GM12873 (cell line): ENCODE measurements at regions not wholly inside any gene's neighbourhood (a gene's known extent, or its start where the extent isn't known, plus 50 kb on each side); places are given as distances from the start of the nearest gene placed in this dataset.

ENCODE experiments used
- TF ChIP-seq, protein P1 (sequence below): IDR thresholded peaks from 2 replicates; pipeline ENCODE4 v1.5.1; 2012; ENCODE audit warnings: low read depth, mild to moderate bottlenecking, moderate library complexity, low read length, control low read depth; ENCODE audit not compliant: insufficient read depth; ENCODE audit errors: missing control alignments

DNA sequence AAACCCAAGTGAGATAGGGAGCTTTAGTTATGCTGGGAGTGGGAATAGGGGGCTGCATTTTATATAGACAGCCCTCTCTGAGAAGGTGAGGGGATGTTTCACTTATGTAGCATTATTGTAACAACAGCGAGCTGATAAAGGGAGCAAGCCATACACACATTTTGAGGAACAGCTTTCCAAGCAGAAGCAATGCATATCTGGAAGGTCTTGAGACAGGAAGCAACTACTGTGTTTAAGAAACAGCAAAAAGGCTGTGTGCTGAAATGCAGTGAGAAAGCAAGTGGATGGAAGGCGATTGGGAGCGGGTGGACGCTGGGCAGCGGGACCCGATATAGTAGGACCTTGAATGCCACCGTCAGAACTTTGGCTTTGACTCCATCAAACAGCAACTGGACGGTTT lies 155.9 kb upstream of the TBL1XR1 start:
- TF ChIP-seq, protein P1, sequence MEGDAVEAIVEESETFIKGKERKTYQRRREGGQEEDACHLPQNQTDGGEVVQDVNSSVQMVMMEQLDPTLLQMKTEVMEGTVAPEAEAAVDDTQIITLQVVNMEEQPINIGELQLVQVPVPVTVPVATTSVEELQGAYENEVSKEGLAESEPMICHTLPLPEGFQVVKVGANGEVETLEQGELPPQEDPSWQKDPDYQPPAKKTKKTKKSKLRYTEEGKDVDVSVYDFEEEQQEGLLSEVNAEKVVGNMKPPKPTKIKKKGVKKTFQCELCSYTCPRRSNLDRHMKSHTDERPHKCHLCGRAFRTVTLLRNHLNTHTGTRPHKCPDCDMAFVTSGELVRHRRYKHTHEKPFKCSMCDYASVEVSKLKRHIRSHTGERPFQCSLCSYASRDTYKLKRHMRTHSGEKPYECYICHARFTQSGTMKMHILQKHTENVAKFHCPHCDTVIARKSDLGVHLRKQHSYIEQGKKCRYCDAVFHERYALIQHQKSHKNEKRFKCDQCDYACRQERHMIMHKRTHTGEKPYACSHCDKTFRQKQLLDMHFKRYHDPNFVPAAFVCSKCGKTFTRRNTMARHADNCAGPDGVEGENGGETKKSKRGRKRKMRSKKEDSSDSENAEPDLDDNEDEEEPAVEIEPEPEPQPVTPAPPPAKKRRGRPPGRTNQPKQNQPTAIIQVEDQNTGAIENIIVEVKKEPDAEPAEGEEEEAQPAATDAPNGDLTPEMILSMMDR, result no peak

DNA sequence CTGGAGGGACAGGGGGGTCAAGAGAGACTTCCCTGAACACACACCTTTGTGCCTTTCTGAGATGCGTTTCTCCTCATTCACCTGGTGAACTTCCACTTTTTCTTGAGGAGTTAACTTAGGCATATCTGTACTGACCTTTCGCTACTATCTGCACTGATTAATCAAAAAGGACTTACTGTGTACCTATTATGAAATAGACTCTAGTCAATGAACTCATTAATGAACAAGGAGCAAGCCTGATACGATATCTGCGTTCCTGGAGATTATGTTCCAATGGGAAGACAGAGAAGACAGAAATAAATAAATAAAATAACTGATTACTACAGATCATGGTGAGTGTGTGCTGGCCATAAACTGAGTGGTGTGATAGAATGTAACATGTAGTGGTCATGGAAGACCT lies 157.2 kb upstream of the TBL1XR1 start:
- TF ChIP-seq, protein P1, result no peak

DNA sequence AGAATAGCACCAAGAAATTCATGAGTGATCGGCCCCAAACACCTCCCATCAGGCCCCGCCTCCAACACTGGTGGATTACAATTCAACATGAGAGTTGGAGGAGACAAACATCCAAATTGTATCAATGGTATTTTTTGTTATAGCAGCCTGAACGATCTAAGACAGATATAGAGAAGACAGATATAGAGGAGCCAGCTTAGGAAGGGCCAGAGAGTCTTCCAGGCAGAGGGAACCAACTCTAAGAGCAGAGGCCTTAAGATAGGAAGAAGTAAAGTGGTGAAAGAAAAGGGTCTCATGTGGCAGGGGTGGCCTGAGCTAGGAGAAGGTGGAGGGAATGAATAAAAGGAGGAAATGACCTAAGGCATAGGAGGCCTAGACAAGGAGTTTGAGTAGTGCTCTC lies 158.8 kb upstream of the TBL1XR1 start:
- TF ChIP-seq, protein P1, result no peak

DNA sequence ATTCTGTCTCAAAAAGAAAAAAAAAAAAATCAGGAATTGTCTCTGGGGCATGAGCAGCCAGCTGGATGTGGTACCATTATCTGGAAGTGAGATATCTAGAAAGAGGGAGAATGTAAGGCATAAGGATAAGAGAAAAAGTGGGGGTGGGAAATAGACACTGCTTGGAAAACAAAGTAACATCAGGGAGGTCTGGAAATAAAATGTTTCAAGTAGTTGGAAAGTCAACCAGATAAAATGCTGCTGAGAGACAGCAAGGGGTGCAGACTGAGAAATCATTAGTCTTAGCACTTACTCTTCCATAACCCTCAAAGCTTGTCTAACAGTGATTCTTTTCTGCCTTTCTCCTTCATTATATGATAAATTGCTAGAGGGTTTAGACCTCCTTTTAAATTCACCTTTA lies 159.7 kb upstream of the TBL1XR1 start:
- TF ChIP-seq, protein P1, result no peak

DNA sequence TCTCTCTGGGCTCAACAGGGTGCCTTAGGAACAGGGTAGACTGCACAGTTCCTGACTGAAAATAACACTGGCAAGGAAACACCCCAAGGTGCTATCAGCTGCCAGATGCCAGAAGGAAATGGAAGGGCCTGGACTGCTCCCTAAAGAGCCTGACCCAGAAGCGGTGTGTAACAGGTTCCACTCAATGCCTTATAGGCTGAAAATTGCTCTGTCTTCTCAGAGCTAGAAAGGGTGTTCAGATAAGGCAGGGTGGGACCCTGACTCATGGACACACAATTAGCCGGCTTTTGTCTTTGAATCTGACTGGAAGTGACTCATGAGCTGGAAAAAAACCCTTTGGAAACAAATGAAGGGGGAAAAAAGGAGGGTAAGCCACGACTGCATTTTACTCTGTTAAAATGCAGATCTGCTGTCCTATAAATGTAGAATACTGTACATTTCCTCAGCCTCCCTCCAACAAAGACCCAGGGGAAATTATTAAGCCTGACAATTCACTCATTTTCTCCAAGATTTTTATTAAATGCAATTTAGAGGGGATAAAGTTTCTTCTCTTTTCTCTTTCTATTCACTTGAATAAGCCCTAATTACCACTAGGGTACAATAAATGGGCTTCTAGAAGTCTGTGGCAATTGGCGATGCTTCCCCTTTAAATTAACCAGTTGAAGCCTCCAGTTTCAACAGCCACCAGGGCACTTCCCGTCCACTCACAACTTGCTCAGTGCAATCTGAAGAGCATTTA lies 160.2 kb upstream of the TBL1XR1 start:
- TF ChIP-seq, protein P1, result no peak

DNA sequence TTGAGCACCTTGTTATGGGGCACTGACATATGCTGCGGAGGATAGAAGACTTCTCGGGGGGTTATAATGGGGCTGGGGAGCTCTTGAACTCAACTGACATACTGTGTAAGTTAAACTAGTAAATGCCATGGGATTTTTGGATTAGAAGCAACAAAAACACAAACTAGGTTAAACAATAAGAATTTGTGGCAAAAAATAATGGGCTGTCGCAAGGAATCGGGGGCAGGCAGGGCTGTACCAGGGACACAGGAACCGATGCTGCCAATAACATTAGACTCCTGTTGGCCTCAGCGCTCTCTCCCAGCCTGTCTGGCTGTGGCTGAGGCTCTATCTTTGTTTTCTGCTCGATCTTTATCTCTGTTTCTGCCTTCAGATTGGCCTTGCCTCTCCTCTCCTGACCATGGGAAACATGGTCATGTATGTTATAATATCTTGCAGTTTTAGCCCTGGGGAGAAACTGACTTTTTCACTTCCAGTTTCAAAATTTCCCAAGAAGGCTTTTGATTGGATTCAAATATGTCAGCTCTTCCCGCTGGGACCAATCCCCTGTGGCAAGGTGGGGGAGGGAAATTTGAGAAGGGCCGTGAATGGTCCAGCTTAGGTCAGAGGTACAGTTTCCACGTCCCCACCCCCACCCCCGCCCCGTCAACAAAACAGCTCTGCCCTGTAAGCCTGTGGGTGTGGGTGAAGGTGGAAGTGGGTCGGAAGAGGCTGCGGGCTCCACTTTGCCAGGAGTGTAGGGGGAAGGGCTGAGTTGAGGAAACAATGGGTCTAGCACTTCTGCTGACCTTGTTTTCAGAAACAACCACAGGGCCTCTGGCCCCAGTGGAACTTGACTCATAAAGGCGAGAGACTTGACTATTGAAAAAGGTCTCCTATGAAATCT lies 161.1 kb upstream of the TBL1XR1 start:
- TF ChIP-seq, protein P1, result no peak

DNA sequence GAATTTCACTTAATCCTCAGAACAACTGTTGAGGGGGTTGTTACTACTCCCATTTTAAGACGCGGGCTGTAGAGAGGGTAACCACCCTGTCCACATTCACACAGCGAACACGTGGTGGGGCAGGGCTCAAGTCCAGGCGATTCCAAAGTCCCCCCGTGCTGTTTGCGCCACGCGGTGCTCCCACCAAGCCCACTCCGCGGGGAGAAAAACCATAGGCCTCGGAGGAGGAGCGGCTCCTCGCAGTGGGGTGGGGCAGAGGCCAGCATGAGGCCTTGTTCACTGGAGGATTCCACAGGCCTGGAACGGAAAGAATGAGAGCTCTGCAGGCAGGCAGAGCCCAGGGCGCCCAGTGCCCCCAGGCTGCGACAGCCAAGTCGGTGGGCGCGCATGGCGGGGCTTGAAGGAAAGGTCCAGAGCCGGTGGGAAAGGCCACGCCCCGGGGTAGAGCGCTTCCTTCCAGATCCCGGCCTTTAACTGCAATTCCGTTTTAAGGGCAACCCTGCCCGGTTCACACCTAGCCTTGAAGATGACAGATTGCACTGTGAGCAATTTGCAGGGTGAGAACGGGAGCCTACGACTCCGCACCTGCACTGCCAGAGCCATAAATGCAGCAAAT lies 161.8 kb upstream of the TBL1XR1 start:
- TF ChIP-seq, protein P1, result no peak
